Fibroblast of villous mesenchyme (primary cell): ENCODE measurements at regions not wholly inside any gene's neighbourhood (a gene's known extent, or its start where the extent isn't known, plus 50 kb on each side); places are given as distances from the start of the nearest gene placed in this dataset.

Experiments used
- DNase-seq: peaks from one replicate; pipeline ENCODE4 v3.0.0-alpha.2; 2010; ENCODE audit warnings: low read depth
- H3K4me3 ChIP-seq: 2 replicates; pipeline ENCODE4 v1.5.1; 2011; ENCODE audit warnings: low read depth, mild to moderate bottlenecking, low read length
- TF ChIP-seq, protein P1 (sequence below): IDR thresholded peaks from 2 replicates; pipeline ENCODE4 v1.5.1; 2012; ENCODE audit warnings: low read depth, mild to moderate bottlenecking, low read length; ENCODE audit not compliant: insufficient read depth

DNA sequence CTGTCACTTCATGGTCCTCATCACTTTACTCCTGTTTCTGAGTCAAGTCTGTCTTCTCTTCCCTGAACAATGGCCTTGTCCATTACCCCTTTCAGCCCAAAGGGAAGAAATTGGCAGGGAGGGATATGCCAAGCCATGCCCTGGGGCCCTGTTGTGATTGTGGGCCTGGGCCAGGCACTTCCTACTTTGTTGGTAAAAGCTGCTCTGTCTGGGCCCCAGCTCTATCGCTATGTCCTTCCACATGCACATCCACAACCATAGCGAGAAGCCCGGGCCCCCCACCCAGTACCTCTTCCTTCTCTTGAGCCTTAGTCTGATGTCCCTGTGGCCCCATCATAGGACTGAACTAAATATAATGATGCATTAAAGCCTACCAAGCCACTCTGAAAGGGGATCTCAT lies 126.7 kb upstream of the RCN1 start:
- TF ChIP-seq, protein P1, sequence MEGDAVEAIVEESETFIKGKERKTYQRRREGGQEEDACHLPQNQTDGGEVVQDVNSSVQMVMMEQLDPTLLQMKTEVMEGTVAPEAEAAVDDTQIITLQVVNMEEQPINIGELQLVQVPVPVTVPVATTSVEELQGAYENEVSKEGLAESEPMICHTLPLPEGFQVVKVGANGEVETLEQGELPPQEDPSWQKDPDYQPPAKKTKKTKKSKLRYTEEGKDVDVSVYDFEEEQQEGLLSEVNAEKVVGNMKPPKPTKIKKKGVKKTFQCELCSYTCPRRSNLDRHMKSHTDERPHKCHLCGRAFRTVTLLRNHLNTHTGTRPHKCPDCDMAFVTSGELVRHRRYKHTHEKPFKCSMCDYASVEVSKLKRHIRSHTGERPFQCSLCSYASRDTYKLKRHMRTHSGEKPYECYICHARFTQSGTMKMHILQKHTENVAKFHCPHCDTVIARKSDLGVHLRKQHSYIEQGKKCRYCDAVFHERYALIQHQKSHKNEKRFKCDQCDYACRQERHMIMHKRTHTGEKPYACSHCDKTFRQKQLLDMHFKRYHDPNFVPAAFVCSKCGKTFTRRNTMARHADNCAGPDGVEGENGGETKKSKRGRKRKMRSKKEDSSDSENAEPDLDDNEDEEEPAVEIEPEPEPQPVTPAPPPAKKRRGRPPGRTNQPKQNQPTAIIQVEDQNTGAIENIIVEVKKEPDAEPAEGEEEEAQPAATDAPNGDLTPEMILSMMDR, result no peak
- no peak for DNase-seq
- no peak overlapping the region for H3K4me3 ChIP-seq

DNA sequence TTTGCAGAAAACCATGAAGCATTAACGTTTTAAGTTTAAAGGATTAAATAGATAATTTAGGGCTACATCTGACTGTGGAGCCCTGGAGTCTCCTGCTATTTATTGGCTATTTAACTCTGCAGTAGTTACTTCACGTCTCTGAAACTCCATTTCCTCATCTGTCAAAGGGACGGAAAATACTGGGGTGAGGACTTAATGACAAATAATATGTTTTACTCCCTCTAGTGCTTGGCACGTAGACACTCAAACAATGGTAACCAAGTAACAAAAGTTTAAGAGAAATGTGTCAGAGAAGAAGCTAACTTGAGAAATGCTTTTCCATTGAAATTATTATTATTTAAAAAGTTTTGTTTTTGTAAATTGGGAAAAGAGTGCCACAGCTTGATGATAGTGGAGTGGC lies 130.7 kb upstream of the RCN1 start:
- DNase-seq, result no peak
- TF ChIP-seq, protein P1, result no peak
- H3K4me3 ChIP-seq, result no peak overlapping the region

DNA sequence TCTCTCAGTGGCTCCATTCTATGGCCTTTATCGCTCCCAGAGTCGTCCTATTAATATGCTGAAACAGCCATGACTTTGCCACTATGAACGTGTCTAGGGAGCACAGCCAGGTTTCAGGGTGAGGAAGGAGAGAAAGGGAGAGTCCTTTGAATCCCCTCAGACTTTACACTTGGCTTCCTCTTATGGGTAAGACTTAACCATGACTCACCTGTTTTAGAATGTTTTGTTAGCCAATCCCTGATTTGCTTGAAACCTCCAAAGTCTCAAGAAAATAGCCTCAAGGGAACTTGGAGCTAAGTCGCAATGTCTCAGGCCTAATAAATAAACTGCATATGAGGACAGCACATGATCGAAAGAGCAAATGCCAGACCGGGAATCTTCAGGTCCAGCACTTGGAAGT lies 131.2 kb upstream of the RCN1 start:
- no peak for DNase-seq
- TF ChIP-seq, protein P1, result no peak

DNA sequence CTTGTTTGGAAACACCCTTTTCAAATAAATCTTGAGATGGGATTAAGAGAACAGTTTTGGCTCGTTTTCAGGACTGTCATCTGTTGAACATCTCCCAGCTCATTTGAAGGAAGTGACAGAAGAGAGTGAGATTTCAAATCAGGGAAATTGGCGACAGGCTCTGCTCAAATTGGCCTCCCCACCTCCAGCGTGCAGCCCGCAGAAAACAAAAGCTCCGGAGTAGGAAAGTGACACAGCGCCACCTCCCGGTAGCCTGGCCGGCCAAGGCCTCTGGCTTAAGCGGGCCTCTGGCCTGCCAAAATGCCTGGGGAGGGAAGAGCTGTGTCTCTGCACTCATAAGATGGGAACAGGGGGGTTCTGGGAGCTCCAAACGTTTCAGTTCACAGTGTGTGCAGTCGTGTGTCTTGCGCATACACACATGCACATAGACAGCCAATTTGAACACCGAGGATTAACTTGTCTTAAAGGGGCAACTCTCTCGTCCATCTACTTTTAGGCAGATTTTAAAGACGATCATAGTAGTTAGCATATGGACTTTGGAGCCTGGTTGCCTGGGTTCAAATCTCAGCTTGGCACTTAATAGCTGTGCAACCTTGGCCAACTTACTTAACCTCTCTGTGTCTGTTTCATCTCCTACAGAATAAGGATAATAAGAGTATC lies 132.7 kb upstream of the RCN1 start:
- peak; percentile 47 for DNase-seq
- TF ChIP-seq, protein P1, result peak; percentile 92
- H3K4me3 ChIP-seq, result no peak overlapping the region

More for the DNA sequence above, 131.2 kb upstream of the RCN1 start:
- no peak overlapping the region for H3K4me3 ChIP-seq

DNA sequence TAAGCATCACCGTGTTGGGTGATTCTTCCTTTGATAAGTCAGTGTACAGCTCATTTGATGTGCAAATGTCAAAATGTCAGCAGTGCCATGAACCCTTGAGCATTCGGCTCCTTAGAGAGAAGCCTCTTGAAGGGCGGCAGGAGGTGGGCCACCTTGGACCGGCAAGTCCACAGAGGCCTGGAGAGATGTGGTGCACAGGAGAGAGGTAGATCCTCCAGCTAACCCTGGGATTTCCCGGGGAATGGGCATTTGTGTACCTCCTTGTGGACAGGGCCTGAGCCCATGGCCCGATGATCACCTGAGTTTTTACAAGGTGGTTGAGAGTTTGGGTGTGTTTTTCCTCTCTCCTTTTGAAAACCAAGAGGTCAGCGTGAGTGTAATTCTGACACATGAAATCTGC lies 133.2 kb upstream of the RCN1 start:
- TF ChIP-seq, protein P1, result no peak
- DNase-seq, result no peak
- H3K4me3 ChIP-seq, result no peak overlapping the region

DNA sequence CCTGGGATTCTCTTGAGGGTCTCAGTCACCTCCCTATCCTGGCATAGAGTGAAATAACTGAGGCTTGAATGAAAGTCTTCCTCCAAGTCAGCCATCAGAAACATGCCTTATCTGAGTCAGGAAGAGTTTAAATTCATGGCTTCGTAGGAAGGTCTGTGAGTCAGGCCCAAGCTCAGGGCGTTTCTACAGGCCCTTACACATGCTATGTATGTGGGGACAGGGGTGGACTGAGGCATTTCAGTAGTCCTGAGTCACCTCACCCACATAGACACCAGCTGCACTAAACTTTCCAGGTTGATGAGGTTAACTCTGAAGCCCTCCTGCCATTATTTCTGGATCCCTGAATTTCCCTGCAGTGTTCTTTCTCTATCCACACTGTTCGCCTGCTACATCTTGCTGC lies 134.6 kb upstream of the RCN1 start:
- no peak for DNase-seq
- H3K4me3 ChIP-seq, result no peak overlapping the region
- TF ChIP-seq, protein P1, result no peak

DNA sequence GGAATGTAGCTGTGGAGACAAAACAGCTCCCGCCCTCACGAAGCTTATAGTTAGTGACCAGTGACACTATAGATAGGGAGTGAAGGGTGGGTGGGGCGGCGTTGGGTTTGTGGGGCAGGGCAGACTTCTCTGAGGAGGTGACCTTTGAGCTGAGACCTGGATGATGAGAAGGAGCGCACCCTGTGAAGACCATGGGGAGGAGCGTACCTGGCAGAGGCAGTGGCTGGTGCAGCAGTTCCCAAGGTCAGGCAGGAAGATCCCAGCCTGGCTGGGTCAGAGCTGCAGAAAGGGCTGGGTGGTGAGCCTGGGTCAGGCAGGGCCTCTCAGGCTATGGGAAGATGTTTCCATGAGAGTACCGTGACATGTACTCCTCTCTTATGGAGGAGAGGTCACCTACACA lies 135.0 kb upstream of the RCN1 start:
- no peak for DNase-seq
- H3K4me3 ChIP-seq, result no peak overlapping the region
- TF ChIP-seq, protein P1, result no peak
